ENCODE measurements at regions not wholly inside any gene's neighbourhood (a gene's known extent, or its start where the extent isn't known, plus 50 kb on each side); places are given as distances from the start of the nearest gene placed in this dataset.

DNA sequence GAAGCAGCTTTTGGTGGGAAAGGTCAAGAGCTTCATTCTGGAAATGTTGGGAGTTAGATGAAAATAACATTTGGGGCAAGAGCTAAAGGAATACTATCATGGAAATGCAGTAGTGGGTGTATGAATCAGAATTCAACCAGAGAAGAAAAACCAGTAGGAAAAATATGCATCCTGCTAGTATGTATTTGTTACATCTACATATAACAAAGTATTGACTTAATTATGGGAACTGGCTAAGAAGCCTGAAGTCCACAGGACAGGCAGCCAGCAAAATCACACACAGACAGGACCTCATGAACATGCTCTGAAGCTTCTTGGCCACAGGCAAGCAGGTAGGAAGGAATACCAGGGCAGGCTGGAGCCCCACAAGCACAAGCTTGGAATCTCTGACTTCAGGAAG, 185.8 kb downstream of the FBXO15 start:
- DNase-seq = no peak

DNA sequence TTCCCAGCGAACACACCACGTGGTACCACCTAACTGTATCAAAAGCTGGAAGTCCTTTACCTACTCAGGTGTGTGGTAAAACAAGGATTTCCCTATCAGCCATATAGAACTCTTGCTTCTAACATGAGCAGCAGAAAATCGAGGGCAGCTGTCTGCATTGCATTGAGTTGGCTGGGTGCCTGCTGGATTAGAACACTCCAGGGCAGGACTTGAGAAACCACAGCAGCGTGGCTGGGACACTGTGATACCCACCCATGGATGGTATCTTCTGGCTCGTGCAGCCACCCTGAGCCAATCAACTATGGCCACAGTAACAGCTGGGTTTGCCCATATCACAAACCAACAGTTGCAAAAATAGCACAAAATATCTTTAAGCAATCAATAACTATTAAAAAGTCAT, 188.3 kb downstream of the FBXO15 start:
- no peak for DNase-seq

DNA sequence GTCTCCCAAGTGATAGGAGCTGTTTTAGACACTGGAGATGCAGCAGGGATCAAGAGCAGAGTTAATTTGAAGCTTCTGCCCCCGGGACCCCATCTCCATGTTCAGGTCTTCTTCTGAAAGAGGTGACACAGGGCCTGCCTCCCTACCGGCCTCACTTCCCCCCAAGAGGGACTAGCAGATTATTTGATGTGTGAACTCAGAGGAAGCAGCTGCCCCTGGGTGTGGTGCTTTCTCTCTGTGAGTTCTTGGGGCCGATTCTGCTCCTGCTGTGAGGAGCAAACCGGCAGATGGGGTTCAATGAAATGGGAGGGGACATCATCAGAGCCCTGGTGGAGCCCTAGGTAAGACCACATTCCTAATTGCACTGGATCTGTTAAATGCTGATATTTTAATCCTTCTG, 193.4 kb downstream of the FBXO15 start:
- DNase-seq = no peak

DNA sequence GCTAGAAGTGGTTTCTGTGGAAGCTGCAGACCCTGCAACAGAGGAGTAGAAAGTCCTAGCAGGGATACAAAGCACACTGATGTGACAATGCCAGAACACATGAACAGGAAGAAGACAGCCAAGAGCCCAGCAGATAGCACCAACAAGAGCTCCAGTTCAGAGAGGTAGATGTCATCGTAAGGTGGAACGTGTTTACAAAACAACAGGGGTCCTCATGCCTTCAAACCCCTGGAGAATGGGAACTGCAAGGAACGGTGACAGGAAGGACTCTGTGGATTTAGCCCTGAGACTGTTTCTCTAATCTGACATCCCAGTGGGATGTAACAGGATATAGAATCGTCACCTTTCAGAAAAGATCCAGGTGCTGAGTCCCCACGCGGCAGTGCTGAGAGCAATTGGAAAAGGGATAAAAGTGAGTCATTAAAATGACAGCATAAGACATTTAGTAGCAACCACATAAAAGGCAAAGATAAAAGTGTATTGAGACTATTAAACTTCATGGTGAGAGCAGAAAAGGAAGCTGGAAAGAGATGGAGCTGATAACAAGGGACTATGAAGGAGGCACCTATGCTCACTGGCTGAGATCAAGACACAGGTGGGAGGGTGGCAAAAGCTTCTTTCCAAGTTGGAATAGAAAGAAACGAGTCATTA, 195.2 kb downstream of the FBXO15 start:
- no peak for DNase-seq

DNA sequence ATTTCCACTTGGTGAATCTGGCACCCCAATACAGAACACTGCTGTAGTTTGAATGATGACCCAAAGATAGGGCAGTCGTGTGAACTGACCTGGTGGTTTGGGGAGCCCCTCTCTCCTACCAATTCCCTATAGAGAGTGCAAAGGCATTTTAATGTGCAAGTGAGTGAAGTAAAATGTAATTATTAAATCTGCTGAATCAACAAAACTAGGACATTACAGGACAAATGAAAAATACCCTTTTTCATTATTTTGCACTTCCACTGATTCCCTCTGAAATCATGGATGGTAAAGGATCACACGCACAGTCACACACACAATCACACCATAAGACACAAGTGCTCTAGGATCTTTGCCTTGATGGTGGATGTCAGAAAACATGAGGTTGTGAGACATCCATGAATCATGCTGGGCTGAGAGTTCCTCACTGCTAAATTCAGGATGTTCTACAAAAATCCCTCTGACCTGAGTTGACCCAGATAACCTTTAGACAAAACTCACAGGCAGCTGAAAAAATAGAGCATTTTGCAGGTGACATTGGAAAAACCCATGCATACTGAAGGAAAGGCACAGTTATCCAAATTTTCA, 197.4 kb downstream of the FBXO15 start:
- DNase-seq = no peak

DNA sequence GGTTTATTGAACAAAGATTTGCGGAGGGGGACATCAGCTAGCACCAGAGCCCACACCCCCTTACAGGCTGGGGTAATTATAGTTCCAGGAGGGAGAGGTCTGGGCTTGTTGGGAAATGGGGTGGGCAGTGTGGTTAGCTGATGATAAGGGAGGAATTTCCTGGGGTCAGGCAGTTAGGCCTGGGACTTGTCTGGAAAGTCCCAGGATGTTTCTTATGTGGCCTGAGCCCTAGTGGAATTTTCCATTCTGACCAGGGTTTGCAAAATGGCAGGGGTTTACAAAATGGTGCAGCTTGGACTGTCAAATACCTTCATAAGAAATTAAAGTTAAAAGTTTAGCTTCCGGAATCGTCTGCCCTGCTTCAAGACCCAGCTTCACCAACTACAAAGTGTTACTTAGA, 199.1 kb downstream of the FBXO15 start:
- no peak for DNase-seq

DNA sequence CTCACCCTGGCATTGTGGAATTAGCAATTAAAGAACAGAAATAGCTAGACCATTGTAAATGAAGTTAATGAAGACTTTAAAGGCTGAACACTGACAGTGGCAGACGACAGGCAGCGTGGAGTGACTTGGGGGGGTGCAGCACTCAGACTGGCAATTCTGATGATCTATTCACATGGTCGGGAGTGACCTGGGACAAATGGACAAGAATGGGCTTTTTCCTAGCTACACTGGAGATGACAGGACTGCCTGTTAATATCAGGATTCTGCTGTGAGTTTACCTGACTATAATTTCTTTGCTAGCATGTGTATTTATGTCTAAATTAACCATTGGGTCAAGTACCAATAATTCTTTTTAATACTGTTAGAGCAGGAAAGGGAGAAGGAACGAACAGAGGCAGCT, 199.6 kb downstream of the FBXO15 start:
- DNase-seq = no peak

DNA sequence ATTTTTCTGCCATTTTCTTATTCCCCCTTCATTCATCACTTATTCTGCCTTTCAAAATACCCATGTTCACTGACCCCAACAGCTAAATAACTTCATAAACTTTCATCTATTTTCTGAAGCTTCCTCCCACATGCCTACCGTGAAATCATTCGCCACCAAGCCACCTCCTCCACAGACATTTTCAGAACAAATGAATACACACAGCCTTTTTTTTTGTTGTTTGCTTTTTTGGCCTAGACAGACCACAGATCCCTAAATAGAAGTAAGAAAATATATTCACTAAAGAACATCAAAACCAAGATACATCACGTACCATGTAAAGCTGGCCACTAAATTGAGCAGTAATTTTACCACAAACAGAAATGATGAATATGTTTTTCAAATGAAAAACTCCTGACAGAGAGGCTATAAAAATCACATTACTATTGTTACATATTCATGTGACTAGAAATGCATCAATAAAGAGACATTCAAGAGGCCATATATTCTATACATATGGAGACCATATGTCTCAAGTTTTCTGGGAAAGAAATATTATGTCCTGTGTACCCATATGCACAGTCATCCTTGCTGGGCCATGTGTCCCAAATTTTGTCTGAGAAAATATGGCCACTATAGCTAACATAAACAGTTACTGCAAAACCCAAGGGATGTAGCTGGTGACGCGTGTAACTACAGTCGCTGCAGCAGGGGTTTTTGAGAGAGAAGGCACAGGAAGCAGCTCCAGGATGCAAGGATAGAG, 200.3 kb downstream of the FBXO15 start:
- no peak for DNase-seq

DNA sequence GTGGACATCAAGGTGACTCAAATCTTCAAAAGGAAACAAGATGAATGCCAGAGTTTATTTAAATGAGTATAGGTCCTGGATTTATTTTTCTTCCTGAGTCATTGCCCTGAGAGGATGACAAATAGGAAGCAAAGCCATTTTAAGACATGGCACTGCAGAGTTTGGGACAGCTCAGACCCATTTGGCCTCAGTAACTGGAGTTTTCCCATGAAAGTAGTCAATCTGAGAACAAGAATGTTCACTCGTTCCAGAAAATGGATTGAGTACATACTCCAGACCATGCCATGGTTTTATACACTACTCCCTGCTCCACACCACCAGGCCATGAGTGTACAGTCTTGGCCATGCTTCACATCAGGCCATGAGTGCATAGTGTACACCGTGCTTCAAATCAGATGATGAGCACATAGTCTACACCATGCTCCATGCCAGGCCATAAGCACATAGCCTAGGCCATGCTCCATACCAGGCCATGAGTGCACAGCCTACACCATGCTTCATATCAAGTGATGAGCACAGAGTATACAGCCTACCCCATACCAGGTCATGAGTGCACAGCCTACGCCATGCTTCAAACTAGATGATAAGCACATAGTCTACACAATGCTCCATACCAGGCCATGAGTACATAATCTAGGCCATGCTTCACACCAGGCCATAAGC, 202.4 kb downstream of the FBXO15 start:
- DNase-seq = no peak

DNA sequence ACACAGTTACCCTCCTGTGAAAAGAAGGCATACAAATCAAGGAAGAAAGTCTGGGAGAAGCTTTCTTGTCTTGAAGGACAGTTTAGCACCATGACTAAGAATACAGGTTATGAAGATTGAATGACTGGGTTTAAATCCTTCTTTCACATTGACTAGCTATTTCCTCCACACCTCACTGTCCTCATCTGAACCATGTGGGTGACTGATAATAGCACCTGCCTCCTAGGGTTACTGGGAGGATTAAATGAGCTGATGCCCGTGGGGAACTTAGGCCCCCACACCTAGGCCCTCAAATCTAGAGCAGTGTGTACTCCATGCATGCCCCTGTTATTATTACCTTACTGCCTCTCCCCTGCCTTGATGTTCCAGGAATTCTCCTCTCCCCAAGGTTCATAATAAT, 202.9 kb downstream of the FBXO15 start:
- DNase-seq = no peak

DNA sequence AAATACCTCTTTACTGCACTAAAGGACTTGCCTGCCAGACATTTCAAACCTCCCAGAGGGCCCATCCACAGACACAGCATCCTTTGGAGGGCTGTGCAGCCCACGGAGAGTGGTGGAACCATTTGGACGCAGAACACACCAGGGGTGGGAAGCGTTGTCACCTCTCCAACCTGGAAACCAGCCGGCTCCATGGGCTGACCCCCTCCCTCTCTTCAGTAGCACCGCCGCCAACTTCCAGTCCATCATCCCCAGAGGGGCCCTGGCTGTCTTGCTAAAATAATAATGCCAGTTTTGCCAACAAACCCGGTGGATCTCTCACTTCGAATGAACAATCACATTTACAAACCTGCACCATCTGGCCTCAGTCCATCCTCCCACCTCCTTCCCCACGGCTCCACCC, 203.9 kb downstream of the FBXO15 start:
- DNase-seq = no peak

DNA sequence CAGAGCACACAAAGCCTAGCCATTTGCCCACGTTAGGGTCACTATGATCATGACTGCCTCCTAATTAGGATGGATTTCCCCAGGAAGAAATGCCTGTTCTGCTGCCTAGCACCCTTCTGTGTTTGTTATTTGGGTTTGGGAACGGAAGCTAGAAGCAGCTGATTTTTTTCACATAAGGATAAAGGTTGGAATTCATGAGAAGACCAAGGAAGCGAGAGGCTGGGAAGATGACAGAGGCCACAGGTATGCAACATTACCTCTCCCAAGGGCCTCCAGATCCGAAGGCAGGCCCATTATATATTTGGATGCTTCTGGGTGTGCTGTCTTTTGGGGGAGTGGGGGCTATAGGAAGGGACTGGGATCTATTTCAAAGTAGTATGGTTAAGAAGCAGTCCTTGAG, 204.7 kb downstream of the FBXO15 start:
- no peak for DNase-seq

DNA sequence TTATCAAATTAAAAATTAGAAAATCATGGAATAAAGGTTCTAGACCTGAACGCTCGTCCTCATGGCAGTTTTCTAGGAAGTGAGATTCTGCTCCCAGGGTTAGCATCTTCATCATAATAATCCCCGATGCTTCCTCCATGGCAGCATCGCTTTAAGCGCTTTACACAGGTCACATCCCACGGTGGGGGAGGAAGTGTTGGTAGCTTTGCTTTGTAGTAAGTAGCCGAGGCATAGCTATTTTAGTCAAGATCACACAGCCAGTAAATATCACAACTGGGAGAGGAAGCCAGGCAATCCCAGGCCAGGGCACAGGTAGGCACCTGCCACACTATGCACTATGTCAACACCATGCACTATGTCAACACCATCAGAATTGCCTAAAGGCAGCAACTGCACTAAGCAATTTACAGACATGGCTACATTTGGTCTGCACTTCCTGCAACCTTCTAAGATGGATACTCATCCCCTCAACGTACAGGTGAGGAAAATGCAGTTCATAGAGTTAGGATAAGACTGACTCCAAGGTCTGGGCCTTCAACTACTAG, 205.5 kb downstream of the FBXO15 start:
- DNase-seq = no peak

DNA sequence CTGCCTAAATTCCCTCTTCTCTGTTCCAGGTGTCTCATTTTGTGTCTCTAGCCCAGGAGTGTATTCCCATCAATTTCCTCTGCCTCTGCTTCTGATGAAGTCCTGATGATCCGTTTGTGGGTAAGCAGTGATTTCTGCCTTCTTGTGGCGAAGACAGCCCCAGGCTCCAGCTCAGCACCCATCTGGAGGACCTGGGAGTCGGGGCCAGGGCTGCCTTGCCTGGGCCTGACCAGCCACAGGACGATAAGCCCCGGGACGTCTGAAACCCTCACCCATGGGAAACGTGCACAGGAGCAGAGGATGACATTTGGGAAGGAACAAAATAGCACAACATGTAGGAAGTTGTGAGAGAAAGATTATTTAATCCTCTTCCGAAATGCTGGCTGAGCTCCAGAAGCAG, 206.9 kb downstream of the FBXO15 start:
- no peak for DNase-seq

DNA sequence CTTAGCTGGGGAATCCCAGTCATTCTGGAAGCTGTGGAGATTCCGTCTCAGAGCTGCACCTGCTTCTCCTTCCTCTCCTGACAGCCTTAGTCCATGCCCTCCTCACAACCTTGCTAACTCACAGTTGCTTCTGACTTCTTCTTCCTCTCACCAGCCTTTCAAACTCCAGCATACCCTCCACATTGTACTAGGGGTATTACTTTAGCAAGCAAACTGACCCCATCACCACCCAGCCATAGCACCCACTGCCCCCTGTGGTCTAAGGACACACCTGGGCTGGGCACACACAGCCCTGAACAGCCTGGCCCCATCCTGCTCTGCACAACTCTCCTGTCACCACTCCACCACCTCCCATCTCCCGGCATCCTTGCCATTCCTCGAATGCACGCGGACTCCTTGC, 208.2 kb downstream of the FBXO15 start:
- DNase-seq = no peak

DNA sequence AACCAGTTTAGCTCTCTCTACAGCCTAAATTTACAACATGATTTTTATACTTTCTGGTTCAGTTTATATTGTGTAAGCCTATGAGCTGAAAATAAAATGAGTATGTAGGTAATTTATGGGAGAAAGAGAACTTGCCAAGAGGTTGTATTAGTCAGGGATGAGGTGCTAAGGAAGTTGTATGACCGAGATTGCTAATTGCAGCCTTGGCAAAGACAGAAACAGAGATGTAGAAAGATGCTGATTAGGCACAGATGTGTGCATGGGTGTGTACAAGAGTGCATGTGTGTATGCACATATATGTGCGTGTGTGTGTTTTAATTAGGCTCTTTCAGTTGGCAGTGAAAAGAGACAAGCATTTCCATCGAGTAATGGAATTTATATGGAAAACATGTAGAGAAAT, 213.9 kb downstream of the FBXO15 start:
- no peak for DNase-seq

DNA sequence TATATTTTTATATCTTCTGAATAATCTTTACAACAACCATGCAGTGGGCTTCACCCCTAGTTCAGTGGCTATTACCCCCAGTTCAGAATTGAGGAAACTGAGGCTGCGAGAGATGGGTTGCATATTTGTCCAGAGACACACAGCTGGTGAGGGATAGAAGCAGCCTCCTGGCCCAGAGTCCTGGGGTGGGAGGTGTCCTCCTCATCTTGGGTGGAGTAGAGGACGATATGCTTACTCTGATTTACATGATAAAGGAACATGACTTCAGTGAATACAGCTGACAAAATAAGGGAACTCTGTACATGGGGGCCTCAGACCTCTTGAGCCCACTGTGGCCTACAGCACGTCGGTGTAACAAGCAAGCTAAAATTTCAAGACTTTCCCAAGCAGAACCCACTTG, 214.7 kb downstream of the FBXO15 start:
- no peak for DNase-seq

DNA sequence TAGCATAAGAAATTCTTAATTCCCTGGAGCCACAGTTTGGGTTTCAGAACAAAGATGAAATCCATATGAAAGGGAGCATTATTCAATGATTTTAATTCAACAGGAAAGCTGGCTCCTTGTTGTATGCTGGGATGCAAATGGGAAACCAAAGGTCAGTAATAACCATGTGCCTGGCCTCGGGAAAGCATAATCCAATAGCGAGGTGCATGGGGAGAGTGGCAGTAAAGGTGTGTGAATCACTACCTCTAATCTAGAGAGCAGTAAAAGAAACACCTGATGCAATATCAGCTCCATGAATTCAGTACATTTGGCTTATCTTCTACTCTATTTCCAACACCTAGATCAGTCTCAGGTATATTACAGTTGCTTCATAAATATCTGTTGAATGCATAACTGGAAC, 220.1 kb downstream of the FBXO15 start:
- DNase-seq = no peak

DNA sequence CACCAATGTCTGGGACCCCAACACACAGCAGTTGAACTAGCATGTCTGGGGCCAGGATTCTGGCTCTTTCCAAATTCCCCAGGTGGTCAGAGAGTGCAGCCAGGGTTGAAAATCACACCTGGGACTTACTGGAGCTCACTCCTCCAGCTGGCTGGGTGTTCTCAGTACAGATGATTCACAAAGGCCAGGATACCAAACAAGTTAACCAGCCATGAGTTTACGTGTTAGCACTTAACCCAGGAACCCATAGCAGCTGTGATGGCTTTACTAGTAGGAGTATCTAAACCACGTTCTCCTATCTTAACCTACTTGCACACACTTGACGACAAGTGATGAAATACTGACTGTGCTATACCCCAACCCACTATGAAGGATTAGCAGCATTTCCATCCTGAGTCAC, 222.8 kb downstream of the FBXO15 start:
- no peak for DNase-seq

DNA sequence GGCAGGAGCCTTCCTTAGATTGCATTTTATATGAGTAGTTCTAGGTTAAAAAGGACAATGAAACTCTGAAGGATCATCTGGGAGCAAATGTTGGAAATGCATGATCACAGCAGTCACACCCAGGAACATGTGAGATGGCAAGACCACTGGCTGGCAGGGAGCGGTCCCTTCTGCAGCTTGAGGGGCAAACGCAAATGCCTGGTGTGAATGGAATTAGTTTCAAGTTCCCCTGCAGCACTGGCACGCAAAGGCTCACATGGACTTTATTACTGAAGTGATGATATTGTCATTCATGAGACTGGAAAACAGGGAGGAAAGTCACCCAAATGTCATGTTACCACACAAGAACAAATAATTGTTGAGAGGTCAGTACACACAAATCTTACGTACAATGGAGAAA, 223.3 kb downstream of the FBXO15 start:
- no peak for DNase-seq

DNA sequence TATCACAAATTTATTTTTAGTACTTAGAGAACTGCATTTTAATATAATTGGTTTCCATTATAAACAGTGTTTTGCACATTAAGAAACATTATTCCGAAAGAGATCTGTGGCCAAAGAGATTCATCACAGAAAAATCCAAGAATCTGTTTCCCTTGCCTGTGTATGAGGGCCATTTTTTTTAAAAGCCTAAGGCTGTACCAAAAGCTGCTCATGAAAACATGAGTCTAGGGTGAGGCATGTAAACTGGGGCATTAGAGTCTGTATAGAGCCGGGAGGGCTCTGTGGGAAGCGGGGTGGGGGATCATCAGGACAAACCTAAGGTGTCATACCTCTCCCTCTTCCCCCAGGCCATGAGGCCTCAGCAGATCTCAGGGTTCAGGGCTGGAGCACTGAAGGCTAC, 223.8 kb downstream of the FBXO15 start:
- no peak for DNase-seq

DNA sequence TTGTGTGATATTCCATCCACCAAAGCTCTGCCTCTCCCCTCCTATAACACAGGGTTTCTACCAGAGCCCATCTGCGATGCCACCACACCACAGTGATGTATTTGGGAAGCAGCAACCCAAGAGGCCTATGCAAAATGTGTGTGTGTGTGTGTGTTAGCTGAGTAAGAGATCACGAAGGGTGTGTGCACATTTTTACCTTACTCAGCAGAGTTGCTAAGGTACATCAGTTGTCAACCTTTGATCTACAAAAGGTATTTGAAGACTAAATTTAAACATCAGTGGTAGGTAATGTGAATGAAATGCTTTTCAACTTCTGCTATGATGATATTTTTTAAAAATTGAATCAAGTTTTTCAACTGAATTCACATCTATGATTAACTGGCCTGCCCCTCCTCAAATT, 227.6 kb downstream of the FBXO15 start:
- DNase-seq = no peak

DNA sequence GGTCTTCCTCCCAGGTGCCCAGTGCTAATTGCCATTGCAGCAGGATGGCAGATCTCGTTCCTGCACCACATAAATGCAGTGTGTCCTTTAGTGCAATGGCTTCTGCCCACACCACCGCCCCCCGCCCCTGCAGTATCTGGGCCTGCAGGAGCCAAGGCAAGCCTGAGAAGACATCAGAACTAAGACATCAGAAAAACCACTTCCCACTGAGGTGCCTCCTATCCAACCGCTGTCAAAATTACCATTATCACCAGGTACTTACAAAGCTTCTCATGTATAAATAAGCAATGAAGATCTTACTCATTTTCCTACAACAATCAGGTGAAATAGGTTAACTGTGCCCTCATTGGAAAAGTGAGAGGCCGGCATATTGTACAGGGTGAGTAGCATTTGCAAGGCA, 228.8 kb downstream of the FBXO15 start:
- DNase-seq = no peak

DNA sequence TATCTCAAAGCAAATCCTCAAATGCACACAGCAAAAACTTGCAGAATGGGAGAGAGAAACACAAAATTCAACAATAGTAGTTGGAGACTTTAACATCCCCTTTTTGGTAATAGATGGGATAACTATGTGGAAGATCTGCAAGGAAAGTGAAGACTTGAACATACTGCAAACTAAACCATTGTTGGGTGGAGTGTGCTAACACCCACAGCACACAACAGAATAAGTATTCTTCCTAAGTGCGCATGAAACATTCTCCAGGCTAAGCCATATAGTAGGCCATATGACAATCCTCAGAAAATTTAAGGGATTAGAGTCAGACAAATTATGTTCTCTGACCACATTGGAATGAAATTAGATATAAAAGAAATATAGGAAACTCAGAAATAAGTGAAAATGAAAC, 230.6 kb downstream of the FBXO15 start:
- no peak for DNase-seq
